Neural crest cell (in vitro differentiated cells): ENCODE measurements at regions not wholly inside any gene's neighbourhood (a gene's known extent, or its start where the extent isn't known, plus 50 kb on each side); places are given as distances from the start of the nearest gene placed in this dataset.

Source experiments
- DNase-seq: peaks from one replicate; pipeline ENCODE4 v3.0.0; 2021; ENCODE audit warnings: low read depth, mixed read lengths, low spot score
- H3K27ac Mint-ChIP-seq: one replicate; pipeline ENCODE4 v1.8.0; 2021; ENCODE audit warnings: mild to moderate bottlenecking, mixed read lengths; ENCODE audit not compliant: unreplicated experiment
- H3K27me3 Mint-ChIP-seq: 2 replicates; pipeline ENCODE4 v1.8.0; 2021; ENCODE audit warnings: low read depth, mild to moderate bottlenecking, mixed read lengths
- H3K36me3 Mint-ChIP-seq: 2 replicates; pipeline ENCODE4 v1.8.0; 2021; ENCODE audit warnings: low read depth, mild to moderate bottlenecking, mixed read lengths
- H3K4me1 Mint-ChIP-seq: 2 replicates; pipeline ENCODE4 v1.8.0; 2021; ENCODE audit warnings: mixed read lengths
- H3K4me3 Mint-ChIP-seq: one replicate; pipeline ENCODE4 v1.8.0; 2021; ENCODE audit warnings: mild to moderate bottlenecking, mixed read lengths
- H3K9me3 Mint-ChIP-seq: 2 replicates; pipeline ENCODE4 v1.8.0; 2021; ENCODE audit warnings: mixed read lengths
- CTCF ChIP-seq: fragments of 200-600 bp; sonication (generic); conservative IDR thresholded peaks from 2 replicates; pipeline ENCODE4 v1.5.0; 2021; ENCODE audit warnings: antibody characterized with exemption, mild to moderate bottlenecking

GRCh38 chr7:118762451-118762850 lies 537.9 kb downstream of the ANKRD7 start:
- H3K27me3 Mint-ChIP-seq, result no peaks in the 10 kb centered on the region
- no peak for DNase-seq
- H3K27ac Mint-ChIP-seq, result no peak overlapping the region
- H3K36me3 Mint-ChIP-seq, result no peaks in the 10 kb centered on the region
- TF ChIP-seq CTCF, result no peak
- peaks cover 4% of the 10 kb centered on the region for H3K9me3 Mint-ChIP-seq
- no peaks in the 10 kb centered on the region for H3K4me1 Mint-ChIP-seq
- H3K4me3 Mint-ChIP-seq, result no peak overlapping the region

GRCh38 chr7:118764221-118764620 lies 539.7 kb downstream of the ANKRD7 start:
- H3K9me3 Mint-ChIP-seq, result peaks cover 4% of the 10 kb centered on the region
- no peak for DNase-seq
- H3K4me3 Mint-ChIP-seq, result no peak overlapping the region
- no peaks in the 10 kb centered on the region for H3K27me3 Mint-ChIP-seq
- H3K27ac Mint-ChIP-seq, result no peak overlapping the region
- TF ChIP-seq CTCF, result no peak
- H3K4me1 Mint-ChIP-seq, result peaks cover 14% of the 10 kb centered on the region
- no peaks in the 10 kb centered on the region for H3K36me3 Mint-ChIP-seq

GRCh38 chr7:118771672-118772071 lies 547.2 kb downstream of the ANKRD7 start:
- Mint-ChIP-seq H3K4me3 (no peak overlapping the region), H3K36me3 (no peaks in the 10 kb centered on the region), H3K27me3 (no peaks in the 10 kb centered on the region), H3K4me1 (peaks cover 26% of the 10 kb centered on the region), H3K9me3 (no peaks in the 10 kb centered on the region), H3K27ac (no peak overlapping the region)
- no peak for DNase-seq
- TF ChIP-seq CTCF, result no peak

GRCh38 chr7:118777308-118777707 lies 552.8 kb downstream of the ANKRD7 start:
- H3K9me3 Mint-ChIP-seq, result no peaks in the 10 kb centered on the region

GRCh38 chr7:118792682-118793081 lies 568.2 kb downstream of the ANKRD7 start:
- Mint-ChIP-seq H3K4me1 (no peaks in the 10 kb centered on the region), H3K4me3 (no peak overlapping the region), H3K27ac (no peak overlapping the region), H3K9me3 (no peaks in the 10 kb centered on the region), H3K36me3 (no peaks in the 10 kb centered on the region), H3K27me3 (no peaks in the 10 kb centered on the region)
- DNase-seq, result no peak
- TF ChIP-seq CTCF, result no peak

More at GRCh38 chr7:118777308-118777707, 552.8 kb downstream of the ANKRD7 start:
- Mint-ChIP-seq H3K36me3 (no peaks in the 10 kb centered on the region), H3K4me1 (peaks cover 9% of the 10 kb centered on the region), H3K4me3 (no peak overlapping the region), H3K27me3 (no peaks in the 10 kb centered on the region), H3K27ac (no peak overlapping the region)
- no peak for DNase-seq
- no peak for TF ChIP-seq CTCF

- no peak for TF ChIP-seq CTCF
- Mint-ChIP-seq H3K27ac (no peak overlapping the region), H3K27me3 (no peaks in the 10 kb centered on the region), H3K36me3 (no peaks in the 10 kb centered on the region), H3K9me3 (no peaks in the 10 kb centered on the region), H3K4me3 (no peak overlapping the region), H3K4me1 (no peaks in the 10 kb centered on the region)
- DNase-seq, result no peak
Measured at GRCh38 chr7:118793582-118793981, 569.1 kb downstream of the ANKRD7 start.
